CD14-positive monocyte (primary cell): ENCODE measurements at regions not wholly inside any gene's neighbourhood (a gene's known extent, or its start where the extent isn't known, plus 50 kb on each side); places are given as distances from the start of the nearest gene placed in this dataset.

Source experiments
- DNase-seq, 3 donors: peaks; one replicate each; pipeline ENCODE4 v3.0.0-alpha.2; 2011 to 2022
- H2AFZ ChIP-seq: 2 replicates; pipeline ENCODE4 v1.6.0; 2012; ENCODE audit warnings: mild to moderate bottlenecking, low read depth, low read length, inconsistent platforms; ENCODE audit not compliant: insufficient read depth, poor library complexity, severe bottlenecking
- H3K27ac ChIP-seq, 2 donors: 1 replicate in 1 of 2; 2 replicates in 1 of 2; pipeline ENCODE4 v1.5.1; 2012 to 2013; ENCODE audit warnings: low read length in 2 of 2, control low read depth in 1 of 2, inconsistent platforms in 1 of 2, low read depth in 1 of 2, mild to moderate bottlenecking in 1 of 2
- H3K27me3 ChIP-seq, 2 donors: one replicate each; pipeline versions ENCODE4 v1.6.0 to v1.6.1; 2011 to 2013; ENCODE audit warnings: low read length in 2 of 2; ENCODE audit not compliant: control insufficient read depth in 2 of 2, insufficient read depth in 2 of 2
- H3K36me3 ChIP-seq, 2 donors: replicated peaks in 1 of 2; 1 replicate in 1 of 2; 2 replicates in 1 of 2; pipeline versions ENCODE4 v1.5.1 to v1.6.1; 2012 to 2013; ENCODE audit warnings: low read length in 2 of 2, control low read depth in 1 of 2, inconsistent platforms in 1 of 2, mild to moderate bottlenecking in 1 of 2; ENCODE audit not compliant: insufficient read depth in 2 of 2, control insufficient read depth in 1 of 2
- H3K4me1 ChIP-seq, 2 donors: 1 replicate in 1 of 2; 2 replicates in 1 of 2; pipeline versions ENCODE4 v1.5.1 to v1.6.1; 2012 to 2013; ENCODE audit warnings: low read length in 2 of 2, control low read depth in 1 of 2, inconsistent platforms in 1 of 2, mild to moderate bottlenecking in 1 of 2, moderate library complexity in 1 of 2; ENCODE audit not compliant: insufficient read depth in 2 of 2, control insufficient read depth in 1 of 2
- H3K4me2 ChIP-seq: replicated peaks from 2 replicates; pipeline ENCODE3; 2012; ENCODE audit warnings: low read length, moderate library complexity, mild to moderate bottlenecking; ENCODE audit not compliant: poor library complexity, severe bottlenecking; ENCODE audit errors: extremely low read depth
- H3K4me3 ChIP-seq, 3 experiments: fragments of 200-600 bp in 1 of 3; sonication (generic) in 1 of 3; replicated peaks in 1 of 3; 1 replicate in 2 of 3; 2 replicates in 1 of 3; pipeline ENCODE4 v1.5.1; 2011 to 2013; ENCODE audit warnings: low read length in 3 of 3, mild to moderate bottlenecking in 3 of 3, control low read depth in 2 of 3, low read depth in 2 of 3, inconsistent platforms in 1 of 3, moderate library complexity in 1 of 3
- H3K79me2 ChIP-seq: 2 replicates; pipeline ENCODE4 v1.6.0; 2012; ENCODE audit warnings: mild to moderate bottlenecking, control low read depth, inconsistent platforms, low read length, moderate library complexity; ENCODE audit not compliant: insufficient read depth
- H3K9ac ChIP-seq: 2 replicates; pipeline ENCODE4 v1.6.0; 2017; ENCODE audit warnings: low read length, mild to moderate bottlenecking; ENCODE audit not compliant: insufficient read depth, poor library complexity, severe bottlenecking
- H3K9me3 ChIP-seq, 2 donors: replicated peaks in 1 of 2; 1 replicate in 1 of 2; 2 replicates in 1 of 2; pipeline versions ENCODE4 v1.5.1 to v1.6.1; 2012 to 2013; ENCODE audit warnings: low read length in 2 of 2, control low read depth in 1 of 2; ENCODE audit not compliant: control insufficient read depth in 1 of 2, insufficient read depth in 1 of 2
- H4K20me1 ChIP-seq: 2 replicates; pipeline ENCODE4 v1.6.0; 2012; ENCODE audit warnings: mild to moderate bottlenecking, low read length, control low read depth, moderate library complexity; ENCODE audit not compliant: insufficient read depth
- H3K27ac Mint-ChIP-seq, 7 donors: one replicate each; pipeline ENCODE4 v1.8.0; 2020; ENCODE audit warnings: mild to moderate bottlenecking in 7 of 7, mixed read lengths in 7 of 7, moderate library complexity in 6 of 7, inconsistent platforms in 2 of 7
- H3K27me3 Mint-ChIP-seq, 3 donors: one replicate each; pipeline ENCODE4 v1.8.0; 2021 to 2022; ENCODE audit warnings: low read depth in 3 of 3, mild to moderate bottlenecking in 3 of 3, mixed read lengths in 3 of 3, moderate library complexity in 3 of 3, inconsistent platforms in 1 of 3
- H3K36me3 Mint-ChIP-seq, 2 donors: one replicate each; pipeline ENCODE4 v1.8.0; 2020; ENCODE audit warnings: mixed read lengths in 2 of 2, inconsistent platforms in 1 of 2, mild to moderate bottlenecking in 1 of 2
- H3K4me1 Mint-ChIP-seq: one replicate; pipeline ENCODE4 v1.8.0; 2020; ENCODE audit warnings: mild to moderate bottlenecking, mixed read lengths
- H3K4me3 Mint-ChIP-seq, 2 donors: one replicate each; pipeline ENCODE4 v1.8.0; 2020; ENCODE audit warnings: mild to moderate bottlenecking in 2 of 2, mixed read lengths in 2 of 2, moderate library complexity in 1 of 2
- H3K9me3 Mint-ChIP-seq, 7 donors: one replicate each; pipeline ENCODE4 v1.8.0; 2020 to 2022; ENCODE audit warnings: mixed read lengths in 7 of 7, mild to moderate bottlenecking in 6 of 7, moderate library complexity in 6 of 7, inconsistent platforms in 2 of 7
- WGBS: methylation state at CpG from one replicate; pipeline ENCODE4 v1.1.5; 2013; ENCODE audit warnings: missing lambda C conversion rate; ENCODE audit not compliant: insufficient coverage; 5-methylcytosine and 5-hydroxymethylcytosine counted together
- intact Hi-C, 2 donors: fragments of 100-400 bp; cut with micrococcal nuclease; formaldehyde crosslinking; loops; one replicate each; pipeline versions ENCODE4 v1.15.0 to v1.15.1; 2023
- TF ChIP-seq, protein P1 (sequence below): fragments of 200-600 bp; IDR thresholded peaks from one replicate; pipeline ENCODE4 v1.8.0; 2022; ENCODE audit warnings: antibody characterized with exemption, mild to moderate bottlenecking

DNA sequence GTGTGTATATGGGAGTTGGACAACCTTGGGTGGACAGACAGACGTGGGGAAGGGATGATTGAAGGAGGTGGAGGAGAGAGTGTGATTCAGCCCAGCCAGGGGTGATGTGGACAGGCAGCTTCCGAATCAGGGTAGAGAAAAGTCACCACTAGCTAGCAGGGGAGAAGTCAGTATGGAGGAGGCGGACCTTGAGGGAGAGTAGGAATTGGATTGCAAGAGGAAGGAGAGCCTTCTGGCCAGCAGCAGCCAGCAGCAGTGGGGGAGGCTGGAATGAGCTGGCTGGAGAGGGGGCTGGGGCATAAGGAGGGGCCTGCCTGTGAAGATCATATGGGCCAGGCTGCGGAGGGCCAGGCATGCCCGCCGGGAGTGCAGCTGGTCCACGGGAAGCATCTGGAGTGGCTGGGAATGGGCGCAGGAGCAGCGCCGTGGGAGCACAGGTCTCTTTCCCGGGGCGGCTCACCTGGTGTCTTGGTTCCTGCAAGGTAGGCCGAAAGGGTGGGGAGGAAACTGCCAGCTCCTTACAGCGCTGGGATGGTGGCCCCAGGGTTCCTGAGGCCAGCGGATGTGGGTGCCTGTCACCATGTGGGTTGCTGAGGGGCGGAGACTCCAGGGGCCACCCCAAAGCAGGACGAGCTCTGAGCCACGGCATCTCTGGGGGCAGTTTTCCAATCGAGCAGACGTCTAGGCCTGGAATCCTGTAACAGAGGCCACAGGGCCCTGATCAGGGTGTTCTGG, 235.3 kb downstream of the SEC14L1 start:
- peak overlapping the region in 3 of 7 donors; percentile 21 to 42 (median 31) for H3K27ac Mint-ChIP-seq
- Histone ChIP-seq H3K9ac (no peak overlapping the region), H3K4me2 (peak overlapping the region; percentile 99), H4K20me1 (peaks cover 85% of the 10 kb centered on the region), H2AFZ (no peak overlapping the region), H3K9me3 (no peaks in the 10 kb centered on the region), H3K27me3 (no peaks in the 10 kb centered on the region), H3K27ac (no peak overlapping the region), H3K4me1 (peaks cover 38 to 50% of the 10 kb centered on the region in 2 donors), H3K79me2 (peaks cover 87% of the 10 kb centered on the region), H3K36me3 (peaks cover 2 to 6% of the 10 kb centered on the region in 2 donors), H3K4me3 (peak overlapping the region in 2 of 3 experiments; percentile 15 to 100)
- peak overlapping the region; percentile 97 for H3K4me3 Mint-ChIP-seq
- WGBS = 17% methylated on average over 16 of the region's 20 CpGs
- H3K27me3 Mint-ChIP-seq = peaks cover 2 to 8% (median 7%) of the 10 kb centered on the region in 3 donors
- peaks cover 52% of the 10 kb centered on the region for H3K4me1 Mint-ChIP-seq
- TF ChIP-seq, protein P1, sequence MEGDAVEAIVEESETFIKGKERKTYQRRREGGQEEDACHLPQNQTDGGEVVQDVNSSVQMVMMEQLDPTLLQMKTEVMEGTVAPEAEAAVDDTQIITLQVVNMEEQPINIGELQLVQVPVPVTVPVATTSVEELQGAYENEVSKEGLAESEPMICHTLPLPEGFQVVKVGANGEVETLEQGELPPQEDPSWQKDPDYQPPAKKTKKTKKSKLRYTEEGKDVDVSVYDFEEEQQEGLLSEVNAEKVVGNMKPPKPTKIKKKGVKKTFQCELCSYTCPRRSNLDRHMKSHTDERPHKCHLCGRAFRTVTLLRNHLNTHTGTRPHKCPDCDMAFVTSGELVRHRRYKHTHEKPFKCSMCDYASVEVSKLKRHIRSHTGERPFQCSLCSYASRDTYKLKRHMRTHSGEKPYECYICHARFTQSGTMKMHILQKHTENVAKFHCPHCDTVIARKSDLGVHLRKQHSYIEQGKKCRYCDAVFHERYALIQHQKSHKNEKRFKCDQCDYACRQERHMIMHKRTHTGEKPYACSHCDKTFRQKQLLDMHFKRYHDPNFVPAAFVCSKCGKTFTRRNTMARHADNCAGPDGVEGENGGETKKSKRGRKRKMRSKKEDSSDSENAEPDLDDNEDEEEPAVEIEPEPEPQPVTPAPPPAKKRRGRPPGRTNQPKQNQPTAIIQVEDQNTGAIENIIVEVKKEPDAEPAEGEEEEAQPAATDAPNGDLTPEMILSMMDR = no peak
- DNase-seq = no peak
- intact Hi-C loops = no loop called here
- peaks cover 0 to 2% (median 0%) of the 10 kb centered on the region in 7 donors for H3K9me3 Mint-ChIP-seq
- H3K36me3 Mint-ChIP-seq = peaks cover 17 to 21% of the 10 kb centered on the region in 2 donors

GRCh38 chr17:77376795-77377709, 236.3 kb downstream of the SEC14L1 start:
- Histone ChIP-seq H3K9me3 (no peaks in the 10 kb centered on the region), H3K4me1 (peaks cover 29 to 41% of the 10 kb centered on the region in 2 donors), H2AFZ (no peak overlapping the region), H3K36me3 (peaks cover 2 to 6% of the 10 kb centered on the region in 2 donors), H3K4me2 (peak overlapping the region; percentile 99), H3K27me3 (no peaks in the 10 kb centered on the region), H3K27ac (no peak overlapping the region), H3K4me3 (peak overlapping the region in 1 of 3 experiments; percentile 100), H4K20me1 (peaks cover 85% of the 10 kb centered on the region), H3K79me2 (peaks cover 93% of the 10 kb centered on the region), H3K9ac (no peak overlapping the region)
- DNase-seq = no peak
- H3K9me3 Mint-ChIP-seq = peaks cover 0 to 2% (median 0%) of the 10 kb centered on the region in 7 donors
- peaks cover 48% of the 10 kb centered on the region for H3K4me1 Mint-ChIP-seq
- H3K27me3 Mint-ChIP-seq = peaks cover 2 to 10% (median 7%) of the 10 kb centered on the region in 3 donors
- intact Hi-C loops = no loop called here
- peak overlapping the region in 2 of 7 donors; percentile 72 to 76 for H3K27ac Mint-ChIP-seq
- no peak overlapping the region for H3K4me3 Mint-ChIP-seq
- TF ChIP-seq, protein P1 = no peak
- peaks cover 17 to 26% of the 10 kb centered on the region in 2 donors for H3K36me3 Mint-ChIP-seq
- 96% methylated on average over 17 of the region's 31 CpGs for WGBS
